ENCODE measurements at regions not wholly inside any gene's neighbourhood (a gene's known extent, or its start where the extent isn't known, plus 50 kb on each side); places are given as distances from the start of the nearest gene placed in this dataset.
"Not testable (repeated sequence)": the region's sequence is repeated elsewhere in the genome, so short reads cannot be mapped to it uniquely, and the experiment has no call there.

DNA sequence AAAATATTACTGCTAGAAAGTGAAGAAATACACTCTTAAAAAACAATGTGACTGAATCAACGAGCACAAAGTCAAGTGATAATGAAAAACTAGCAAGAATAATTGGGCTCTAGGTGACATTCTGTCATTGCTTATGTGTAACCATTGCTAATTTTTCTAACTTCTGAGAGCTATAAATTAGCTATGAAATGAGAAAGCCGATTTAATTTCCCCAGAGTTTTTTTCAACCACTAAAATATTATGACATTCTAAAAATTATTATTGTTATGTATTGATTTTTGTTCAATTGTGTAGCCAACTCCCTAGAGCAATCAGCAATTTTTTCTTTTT, 458.6 kb upstream of the ATXN8OS start:
- DNase-seq: no peak

DNA sequence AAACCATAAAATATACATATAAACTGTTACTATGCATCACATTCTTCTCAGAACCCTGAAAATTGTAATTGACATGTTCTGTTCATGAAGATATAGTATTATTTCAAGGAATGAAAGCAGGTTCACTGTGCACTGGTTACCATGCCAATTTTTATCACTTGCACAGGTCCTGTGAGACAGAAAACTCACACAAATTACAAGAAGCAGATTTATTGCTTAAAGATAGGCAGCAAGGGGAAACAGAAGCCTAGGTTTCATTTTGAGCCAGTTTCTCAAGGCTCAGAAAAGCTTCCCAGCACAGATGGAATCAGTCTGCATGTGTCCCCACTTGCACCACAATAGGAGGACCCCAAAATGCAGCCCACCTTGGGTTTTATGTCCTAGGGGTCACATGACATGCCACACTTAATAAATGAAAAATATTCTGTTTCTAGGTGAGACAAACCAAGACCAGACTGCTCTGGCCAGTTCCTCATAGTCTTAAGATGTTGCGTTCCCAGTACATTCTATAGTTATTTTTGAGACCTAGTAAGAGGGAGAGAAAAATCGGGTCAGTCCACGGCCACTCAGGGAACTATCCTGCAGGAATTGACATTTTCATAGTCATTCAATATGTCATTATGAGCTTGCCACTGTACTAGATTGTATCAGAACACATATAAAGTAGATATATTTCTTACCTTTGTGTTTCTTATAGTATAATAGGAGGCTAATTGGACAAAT, 459.1 kb upstream of the ATXN8OS start:
- peak; percentile 32 for DNase-seq

DNA sequence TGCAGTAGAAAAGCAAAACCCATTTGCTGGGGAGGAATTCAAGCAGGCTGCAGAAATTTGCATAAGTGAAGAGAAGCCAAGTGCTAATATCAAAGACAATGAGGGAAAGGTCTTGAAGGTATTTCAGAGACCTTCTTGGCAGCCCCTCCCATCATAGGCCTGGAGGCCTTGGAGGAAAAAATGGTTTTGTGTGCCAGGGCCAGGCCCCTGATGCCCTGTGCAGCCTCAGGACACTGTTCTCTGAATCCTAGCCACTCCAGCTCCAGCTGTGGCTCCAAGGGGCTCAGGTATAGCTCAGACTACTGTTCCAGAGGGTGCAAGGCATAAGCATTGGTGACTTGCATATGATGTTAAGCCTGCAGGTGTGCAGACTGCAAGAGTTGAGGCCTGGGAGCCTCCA, 463.2 kb upstream of the ATXN8OS start:
- DNase-seq: no peak

DNA sequence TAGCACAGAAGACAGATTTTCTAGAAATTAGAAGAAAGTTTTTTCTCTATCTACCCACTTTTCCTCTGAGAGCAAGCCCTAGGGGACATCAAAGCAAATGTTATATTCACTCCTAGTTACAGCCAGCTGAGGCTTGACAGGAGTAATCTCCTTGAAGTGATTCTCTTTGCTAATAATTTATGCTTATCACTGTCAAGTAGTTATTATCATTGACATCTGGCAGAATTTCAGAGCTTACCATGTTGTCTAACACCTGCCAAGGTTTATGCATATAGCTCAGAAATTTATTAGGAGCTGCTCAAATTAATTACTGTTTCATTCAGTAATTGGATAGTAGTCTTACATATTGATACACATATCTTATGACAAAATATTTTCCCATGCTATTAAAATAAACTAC, 465.9 kb upstream of the ATXN8OS start:
- no peak for DNase-seq

DNA sequence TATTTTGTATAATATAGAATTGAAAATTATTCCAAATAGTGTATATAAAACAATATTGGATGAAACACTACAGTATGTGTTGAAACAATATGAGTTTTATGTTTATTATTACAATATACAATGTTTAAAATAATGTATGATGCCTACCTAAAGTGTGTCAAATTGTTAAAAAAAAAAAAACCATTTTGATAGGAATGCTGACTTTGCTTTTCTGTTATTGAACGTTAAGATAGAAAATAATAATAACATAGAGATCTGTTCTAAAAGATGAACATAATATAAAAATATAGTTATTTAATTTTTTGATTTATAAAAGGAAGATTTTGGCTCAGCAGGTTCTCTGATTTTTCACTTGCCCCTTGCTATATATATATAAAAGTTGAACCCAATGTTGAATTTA, 474.6 kb upstream of the ATXN8OS start:
- no peak for DNase-seq

DNA sequence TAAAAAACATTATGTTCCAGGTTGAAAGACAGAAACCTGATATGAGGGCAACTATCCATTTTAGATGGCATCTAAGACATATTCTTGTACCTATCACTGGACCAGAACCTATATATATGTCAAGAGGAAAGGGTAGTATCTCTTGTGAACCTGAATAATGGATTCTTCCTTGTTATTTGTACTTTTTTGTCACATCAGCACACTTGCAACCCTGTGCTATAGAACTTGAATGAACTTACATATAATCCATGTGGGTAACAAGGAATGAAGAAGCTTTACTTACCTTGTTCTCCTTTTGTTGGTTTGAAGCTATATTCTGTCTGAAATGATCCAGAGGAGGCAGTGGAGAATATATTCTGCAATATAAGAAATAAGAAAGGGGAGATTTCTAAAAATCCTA, 483.7 kb upstream of the ATXN8OS start:
- no peak for DNase-seq

DNA sequence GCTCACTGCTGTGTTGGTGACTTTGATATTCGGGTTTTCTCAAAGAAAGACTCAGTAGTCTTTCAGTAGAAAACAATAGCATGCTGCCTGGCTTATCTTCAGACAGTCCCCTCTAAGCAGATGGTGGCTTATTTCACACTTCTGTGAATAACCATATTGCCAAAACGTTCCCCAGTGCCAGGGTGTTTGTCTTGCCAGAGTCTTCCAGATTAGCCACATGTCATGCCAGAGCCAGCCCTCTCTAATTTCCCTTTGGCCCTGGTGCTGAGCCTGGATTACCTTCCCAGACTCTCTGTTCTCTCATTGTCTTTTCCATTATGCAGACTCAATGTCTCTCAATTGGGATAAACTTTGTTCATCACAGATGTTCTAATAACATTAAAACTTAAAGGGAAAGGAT, 488.0 kb upstream of the ATXN8OS start:
- no peak for DNase-seq

DNA sequence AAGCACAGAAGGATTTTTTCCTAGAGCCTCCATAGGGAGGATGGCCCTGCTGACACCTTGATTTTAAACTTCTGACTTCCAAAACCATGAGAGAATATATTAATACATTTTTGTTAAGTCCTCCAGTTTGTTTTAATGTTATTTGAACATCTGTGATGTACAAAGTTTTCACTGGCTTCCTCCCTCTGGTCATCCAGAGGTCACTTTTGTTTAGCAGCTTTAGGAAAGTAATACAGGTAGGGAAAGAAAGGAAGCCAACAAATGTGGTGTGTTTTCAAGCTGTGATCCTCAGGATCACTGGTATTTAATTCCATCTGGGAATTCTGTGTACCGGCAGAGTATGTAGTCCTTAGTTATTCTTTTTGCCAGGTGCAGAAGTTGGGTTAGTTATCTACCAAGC, 488.8 kb upstream of the ATXN8OS start:
- no peak for DNase-seq

DNA sequence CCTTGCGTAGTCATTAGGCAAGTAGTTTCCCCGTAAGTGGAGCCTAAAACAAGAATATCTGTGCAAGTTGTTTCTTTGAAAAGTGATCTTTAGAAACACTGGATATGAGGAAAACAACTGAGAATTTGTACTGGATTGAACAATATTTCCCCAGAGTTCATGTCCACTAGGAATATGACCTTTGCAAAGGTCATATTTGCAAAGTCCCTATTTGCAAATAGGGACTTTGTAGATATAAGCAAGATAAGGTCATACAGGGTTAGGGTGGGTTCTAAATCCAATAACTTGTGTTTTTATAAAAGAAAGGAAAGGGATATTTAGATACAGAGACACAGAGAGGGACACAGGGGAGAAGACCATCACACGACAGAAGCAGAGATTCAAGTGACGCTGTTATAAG, 489.2 kb upstream of the ATXN8OS start:
- DNase-seq: no peak

DNA sequence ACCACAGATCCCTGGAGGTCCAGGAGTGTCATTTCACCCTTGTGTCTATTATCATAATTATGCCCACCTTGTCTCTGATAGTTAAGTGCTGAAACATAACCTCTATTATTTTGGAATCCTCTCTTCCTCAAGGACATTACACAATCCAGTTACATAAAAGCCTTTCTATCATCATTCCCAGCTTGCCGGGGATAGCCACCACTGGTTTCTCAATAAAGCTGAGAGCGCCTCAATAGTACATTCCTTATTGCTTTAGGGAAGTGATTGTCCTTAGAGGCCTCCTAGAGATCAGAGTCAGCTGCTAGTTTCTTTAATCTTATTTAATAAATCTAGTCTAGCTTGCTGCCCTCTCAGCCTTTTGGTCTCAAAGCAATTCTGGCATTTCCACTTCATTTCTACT, 490.0 kb upstream of the ATXN8OS start:
- DNase-seq: no peak

DNA sequence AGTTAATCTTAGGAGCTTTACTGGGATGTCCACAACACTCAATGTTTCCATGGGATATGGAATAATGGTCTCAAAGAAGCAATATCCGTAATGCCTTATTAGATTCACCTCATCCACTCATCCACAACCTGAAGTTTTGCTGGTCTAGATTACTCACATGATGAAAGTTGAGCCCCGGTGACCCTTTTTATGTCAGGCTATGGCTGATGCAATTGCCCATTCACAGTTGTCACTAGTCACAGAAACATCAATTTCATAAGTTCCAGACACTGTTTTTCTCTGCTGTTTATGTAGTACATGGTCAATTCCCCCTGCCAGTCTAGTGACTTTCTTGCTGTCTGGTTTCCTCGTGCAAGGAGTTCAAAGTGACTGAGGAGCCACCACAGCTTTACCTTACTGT, 491.2 kb upstream of the ATXN8OS start:
- DNase-seq: peak; percentile 17

DNA sequence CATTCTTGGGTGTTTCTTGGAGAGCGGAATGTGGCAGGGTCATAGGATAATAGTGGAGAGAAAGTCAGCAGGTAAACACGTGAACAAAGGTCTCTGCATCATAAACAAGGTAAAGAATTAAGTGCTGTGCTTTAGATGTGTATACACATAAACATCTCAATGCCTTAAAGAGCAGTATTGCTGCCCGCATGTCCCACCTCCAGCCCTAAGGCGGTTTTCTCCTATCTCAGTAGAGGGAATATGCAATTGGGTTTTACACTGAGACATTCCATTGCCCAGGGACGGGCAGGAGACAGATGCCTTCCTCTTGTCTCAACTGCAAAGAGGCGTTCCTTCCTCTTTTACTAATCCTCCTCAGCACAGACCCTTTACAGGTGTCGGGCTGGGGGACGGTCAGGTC, 492.6 kb upstream of the ATXN8OS start:
- DNase-seq: not testable (repeated sequence)

DNA sequence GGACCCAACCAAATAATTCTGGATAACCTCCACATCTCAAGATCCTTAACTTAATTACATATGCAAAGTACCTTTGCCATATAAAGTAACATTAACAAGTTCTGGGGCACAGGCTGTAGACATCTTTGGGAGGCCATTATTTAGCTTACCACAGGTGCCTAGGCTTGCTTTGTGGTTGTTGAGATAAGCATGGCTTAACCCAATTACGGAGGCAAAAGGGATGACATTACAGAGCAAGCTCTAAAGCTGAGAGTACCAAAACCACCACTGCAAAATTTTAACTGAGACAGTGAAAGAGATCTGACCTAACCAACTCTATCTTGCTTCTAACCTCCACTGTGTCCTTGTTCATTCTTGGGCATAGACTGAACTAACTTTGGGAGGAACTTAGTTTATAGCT, 502.9 kb upstream of the ATXN8OS start:
- no peak for DNase-seq

DNA sequence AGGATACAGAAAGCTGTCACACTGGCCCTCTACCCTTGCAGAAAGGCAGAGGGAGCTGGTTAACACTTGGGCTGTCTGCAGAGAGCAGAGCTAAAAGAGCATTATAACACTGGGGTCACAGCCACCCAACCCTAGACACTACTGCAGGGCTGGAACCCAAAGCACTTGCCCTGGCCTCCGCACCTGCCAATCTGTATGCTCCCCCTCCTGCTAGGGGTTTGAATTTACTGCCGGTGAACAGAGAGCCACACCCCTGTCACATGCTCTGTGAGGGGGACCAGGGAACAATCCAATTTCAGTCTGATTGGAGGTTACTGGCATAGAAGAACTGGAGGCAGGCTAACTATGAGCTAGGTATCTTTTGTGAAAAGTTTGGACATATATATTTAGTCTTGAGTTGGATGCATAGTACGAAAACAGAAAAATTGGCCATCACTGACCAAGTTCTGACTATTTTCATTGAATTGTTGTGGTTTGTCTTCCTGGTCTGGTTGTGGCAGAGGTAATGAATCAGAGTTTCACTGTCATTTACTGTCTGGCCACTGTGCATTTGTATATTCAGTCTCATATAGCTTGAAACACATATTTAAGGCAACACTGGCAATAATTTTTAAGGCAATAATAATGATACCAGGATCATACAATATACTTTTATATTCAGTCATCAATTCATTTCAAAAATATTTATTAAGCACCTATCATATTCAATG, 504.3 kb upstream of the ATXN8OS start:
- DNase-seq: no peak

DNA sequence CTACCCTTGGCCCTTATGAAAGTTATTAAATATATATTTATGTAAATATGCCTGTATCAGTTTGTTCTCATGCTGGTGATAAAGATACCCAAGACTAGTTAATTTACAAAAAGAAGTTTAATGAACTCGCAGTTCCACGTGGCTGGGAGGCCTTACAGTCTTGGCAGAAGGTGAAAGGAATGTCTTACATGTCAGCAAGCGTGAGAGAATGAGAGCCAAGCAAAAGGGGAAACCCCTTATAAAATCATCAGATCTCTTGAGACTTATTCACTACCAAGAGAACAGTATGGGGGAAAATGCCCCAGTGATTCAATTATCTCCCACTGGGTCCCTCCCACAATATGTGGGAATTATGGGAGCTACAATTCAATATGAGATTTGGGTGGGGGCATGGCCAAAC, 506.0 kb upstream of the ATXN8OS start:
- DNase-seq: no peak

DNA sequence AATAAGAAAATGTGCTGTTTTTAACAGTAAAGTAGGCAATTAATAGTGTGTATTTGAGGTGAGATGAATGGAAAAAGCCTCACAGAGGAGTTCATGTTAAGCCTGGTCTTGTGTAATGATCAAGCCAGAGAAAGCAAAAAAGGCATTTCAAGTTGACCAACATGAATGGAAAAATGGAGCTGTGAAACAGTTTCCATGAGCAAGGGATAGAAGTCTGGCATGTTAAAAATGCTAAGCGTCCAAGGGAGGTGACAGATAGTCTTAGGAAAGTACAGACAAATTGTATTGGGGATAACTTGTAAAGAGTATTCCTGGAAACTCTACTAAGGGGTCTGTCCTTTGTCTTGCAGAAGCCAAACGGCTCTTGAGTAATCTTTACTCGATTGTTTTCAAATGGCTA, 506.8 kb upstream of the ATXN8OS start:
- DNase-seq: no peak

DNA sequence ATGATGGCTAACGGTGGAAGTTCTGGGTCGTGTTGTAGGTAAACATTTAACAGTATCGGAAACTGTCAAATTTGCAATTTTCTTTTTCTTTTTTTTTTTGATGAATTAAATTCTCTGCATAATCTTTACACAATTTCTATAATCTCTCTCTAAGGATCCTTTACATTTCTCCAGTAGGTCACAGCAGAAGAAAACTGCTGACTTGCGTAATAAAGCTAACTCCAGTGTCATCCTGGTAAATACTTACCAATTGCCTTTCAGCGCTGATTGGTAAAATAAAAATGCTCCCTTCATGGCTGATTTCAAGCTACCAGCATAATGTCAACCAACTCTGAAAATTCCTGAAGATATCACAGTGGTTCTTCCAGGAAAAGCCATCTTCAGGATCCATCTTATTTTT, 510.5 kb upstream of the ATXN8OS start:
- DNase-seq: no peak

DNA sequence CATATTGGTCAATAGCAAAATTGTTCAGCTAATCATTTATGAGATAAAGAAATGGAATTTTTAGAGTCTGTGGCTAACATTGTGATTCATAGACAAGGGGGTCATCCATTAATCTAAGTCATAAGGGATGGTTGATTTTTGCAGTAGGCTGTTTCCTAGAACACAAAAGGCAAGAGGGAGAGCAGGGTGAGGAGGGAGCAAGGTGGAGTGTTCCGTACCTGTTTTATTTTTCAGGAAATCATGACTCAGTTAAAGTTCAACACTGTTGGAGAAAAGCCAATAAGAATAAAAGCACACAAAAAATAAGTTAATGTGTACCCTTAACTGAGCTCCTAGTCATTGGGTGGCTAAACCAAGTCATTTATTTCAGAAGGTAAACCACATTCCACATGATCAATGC, 512.4 kb upstream of the ATXN8OS start:
- no peak for DNase-seq

DNA sequence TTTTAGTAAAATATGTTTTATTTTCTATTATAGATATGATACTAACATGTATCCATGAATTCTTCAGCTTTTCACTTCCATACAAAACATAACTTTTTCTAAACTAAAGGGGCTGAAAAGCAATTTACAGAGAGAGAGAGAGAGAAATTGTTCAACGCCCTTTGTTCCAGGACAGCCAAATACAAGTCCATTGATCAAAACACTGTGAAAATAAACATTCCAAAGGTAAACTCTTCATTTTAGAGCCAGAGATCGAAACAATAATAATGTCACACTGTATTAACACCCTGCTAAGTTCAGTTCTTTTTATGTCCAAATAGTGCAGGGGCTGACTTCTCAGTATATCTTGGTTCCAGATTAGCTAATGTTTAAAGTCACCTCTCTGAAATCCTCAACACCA, 516.2 kb upstream of the ATXN8OS start:
- no peak for DNase-seq

DNA sequence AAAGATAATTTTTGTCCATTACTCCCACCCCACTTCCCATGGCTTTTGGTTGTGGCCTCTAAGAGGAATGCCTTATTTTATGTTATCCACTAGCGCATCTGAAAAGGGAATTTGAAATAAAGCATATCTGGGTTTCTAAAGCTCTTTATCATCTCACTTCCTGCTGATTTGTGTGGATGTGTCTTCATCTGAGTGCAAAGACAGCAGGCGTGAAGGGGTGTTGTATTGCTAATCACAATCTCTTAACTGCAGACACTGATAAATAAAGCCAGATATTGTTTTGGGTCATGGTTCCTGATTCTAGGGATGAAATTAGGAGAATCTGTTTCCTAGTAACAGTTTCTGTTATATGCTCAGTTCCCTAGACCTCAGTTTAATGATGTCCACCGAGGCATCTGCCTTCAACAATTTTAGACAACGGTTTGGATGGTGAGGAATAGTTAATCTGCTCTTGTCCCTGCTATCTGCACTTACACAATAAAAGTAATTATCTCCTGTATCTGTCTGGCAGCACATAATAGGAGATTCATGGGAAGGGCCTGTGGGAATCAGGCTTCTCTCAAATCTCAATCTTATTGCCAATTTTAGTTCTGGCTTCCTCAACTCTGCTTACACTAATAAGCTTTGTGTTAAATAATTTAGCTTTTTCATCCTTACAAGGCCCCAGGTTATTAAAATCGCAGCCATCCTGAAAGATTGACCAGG, 517.9 kb upstream of the ATXN8OS start:
- no peak for DNase-seq

DNA sequence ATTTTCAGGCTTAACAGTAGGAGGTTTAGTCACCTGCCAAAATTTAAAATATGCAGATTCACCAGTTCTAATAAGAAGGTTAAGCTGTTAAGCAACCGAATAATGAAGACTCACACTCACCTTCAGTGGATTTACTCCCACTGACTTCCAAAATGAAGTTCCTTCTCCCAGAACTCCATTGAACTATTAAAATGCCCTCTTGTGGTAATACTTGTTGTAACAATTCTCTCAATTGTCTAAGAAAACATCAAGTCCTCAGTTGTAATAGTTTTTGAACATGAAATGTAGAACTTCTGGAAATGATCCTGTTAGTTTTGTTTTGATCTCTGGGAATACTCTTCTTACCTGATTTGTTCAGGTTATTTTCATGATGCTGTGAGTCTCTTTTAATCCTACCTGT, 522.0 kb upstream of the ATXN8OS start:
- DNase-seq: peak; percentile 26

DNA sequence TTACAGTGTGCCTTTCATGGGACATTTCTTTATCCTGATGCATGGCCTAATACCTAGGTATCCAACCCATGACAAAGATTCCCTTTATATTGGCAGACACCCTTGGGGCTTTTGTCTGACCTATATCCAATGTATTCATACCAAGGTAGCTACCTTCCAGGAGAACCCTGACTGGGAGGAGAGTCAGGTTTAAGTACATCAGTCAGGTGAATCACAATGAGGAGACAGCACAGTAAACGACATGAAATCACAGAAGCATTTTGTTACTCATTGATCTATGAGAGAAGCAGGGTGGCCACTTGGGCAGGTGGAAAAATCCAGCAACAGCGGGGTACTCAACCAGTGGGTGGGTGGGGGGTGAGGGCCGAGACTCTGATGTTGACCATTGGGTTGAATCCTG, 527.4 kb upstream of the ATXN8OS start:
- DNase-seq: no peak

DNA sequence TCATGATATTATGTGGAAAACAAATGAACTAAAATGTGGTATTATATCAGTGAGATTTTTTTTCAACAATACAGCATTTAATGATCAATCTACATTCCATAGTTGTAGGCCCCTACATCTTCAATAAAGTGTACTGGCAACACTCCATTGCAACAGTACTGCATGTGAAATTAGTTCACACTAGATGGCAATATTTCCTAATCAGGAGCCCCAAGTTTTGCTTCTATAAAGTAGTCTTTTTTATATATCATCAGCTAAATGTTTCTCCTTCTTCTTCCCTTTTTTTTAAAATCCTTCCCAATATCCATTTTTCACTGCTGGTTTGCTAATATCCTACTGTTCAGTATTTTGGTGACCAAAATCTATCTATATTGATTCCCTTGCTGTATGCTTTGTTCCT, 528.3 kb upstream of the ATXN8OS start:
- DNase-seq: peak; percentile 58

DNA sequence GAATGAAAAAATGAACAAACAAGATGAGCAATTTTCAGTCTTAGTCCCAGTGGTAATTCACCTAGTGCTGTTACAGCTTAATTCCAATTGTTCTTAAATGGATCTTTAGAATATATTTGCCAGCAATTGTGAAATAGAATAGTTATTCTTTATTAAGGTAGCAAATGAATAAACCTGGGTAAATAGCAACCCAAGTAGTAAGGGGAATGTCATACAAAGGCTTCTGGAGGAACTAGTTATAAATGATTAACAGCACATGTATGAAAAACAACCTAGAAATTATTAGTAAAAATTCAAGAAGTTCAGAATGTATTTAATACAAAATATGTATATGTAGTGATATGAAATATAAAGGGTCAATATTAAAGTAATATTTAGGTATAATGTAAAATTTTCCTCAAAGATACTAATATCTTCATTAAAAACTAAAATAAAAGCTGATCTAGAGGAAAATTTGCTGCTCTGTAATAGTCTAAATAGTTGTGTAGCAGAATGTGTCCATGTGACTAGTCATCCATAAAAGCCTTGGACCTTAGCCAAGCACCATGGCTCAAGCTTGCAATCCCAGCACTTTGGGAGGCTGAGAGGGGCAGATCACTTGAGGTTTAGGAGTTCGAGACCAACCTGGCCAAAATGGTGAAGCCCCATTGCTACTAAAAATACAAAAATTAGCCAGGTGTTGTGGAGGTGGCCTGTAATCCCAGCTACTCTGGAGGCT, 535.9 kb upstream of the ATXN8OS start:
- DNase-seq: no peak

Measured in OCI-M1 (cell line).